ENCODE measurements at regions not wholly inside any gene's neighbourhood (a gene's known extent, or its start where the extent isn't known, plus 50 kb on each side); places are given as distances from the start of the nearest gene placed in this dataset.

- DNase-seq = no peak
- intact Hi-C loops (cut with micrococcal nuclease) = no loop called here
- ATAC-seq = no peak
Measured at GRCh38 chr3:154781595-154781994, 298.5 kb upstream of the MME start.

- DNase-seq (no peak), ATAC-seq (no peak)
- intact Hi-C loops (cut with micrococcal nuclease) = no loop called here
Measured at GRCh38 chr3:154780263-154780662, 299.9 kb upstream of the MME start.

- intact Hi-C loops (cut with micrococcal nuclease) = no loop called here
- ATAC-seq (no peak), DNase-seq (no peak)
Measured at GRCh38 chr3:154779571-154779970, 300.5 kb upstream of the MME start.

GRCh38 chr3:154778057-154778456 is 302.1 kb upstream of the MME start:
- DNase-seq = no peak
- peak; percentile 79 for ATAC-seq
- intact Hi-C loops (cut with micrococcal nuclease) = no loop called here

- intact Hi-C loops (cut with micrococcal nuclease) = no loop called here
- DNase-seq (no peak), ATAC-seq (no peak)
Measured at GRCh38 chr3:154776549-154777225, 303.4 kb upstream of the MME start.

GRCh38 chr3:154775821-154776548 is 304.1 kb upstream of the MME start:
- DNase-seq = no peak
- peak; percentile 38 for ATAC-seq
- intact Hi-C loops (cut with micrococcal nuclease) = no loop called here

GRCh38 chr3:154766765-154767503 is 313.2 kb upstream of the MME start:
- DNase-seq = no peak
- intact Hi-C loops (cut with micrococcal nuclease) = no loop called here
- no peak for ATAC-seq

- intact Hi-C loops (cut with micrococcal nuclease) = no loop called here
- DNase-seq = no peak
Measured at GRCh38 chr3:154764856-154765640, 315.1 kb upstream of the MME start.

GRCh38 chr3:154762486-154762885 is 317.6 kb upstream of the MME start:
- intact Hi-C loops (cut with micrococcal nuclease) = no loop called here
- ATAC-seq (no peak), DNase-seq (no peak)

More at GRCh38 chr3:154764856-154765640, 315.1 kb upstream of the MME start:
- no peak for ATAC-seq

- intact Hi-C loops (cut with micrococcal nuclease) = loop anchor here (10.0 kb wide), 1 partner anchor 565 kb away; no protein-coding TSS in a partner anchor
- ATAC-seq = no peak
- DNase-seq = no peak
Measured at GRCh38 chr3:154759966-154760365, 320.2 kb upstream of the MME start.

- intact Hi-C loops (cut with micrococcal nuclease) = loop anchor here (10.0 kb wide), 1 partner anchor 567 kb away; no protein-coding TSS in a partner anchor
- ATAC-seq (no peak), DNase-seq (no peak)
Measured at GRCh38 chr3:154758109-154758868, 321.8 kb upstream of the MME start.

GRCh38 chr3:154753101-154753500 is 323.1 kb upstream of the GPR149 start:
- ATAC-seq = no peak
- DNase-seq = no peak

GRCh38 chr3:154749514-154749913 is 319.5 kb upstream of the GPR149 start:
- intact Hi-C loops (cut with micrococcal nuclease) = no loop called here
- DNase-seq (no peak), ATAC-seq (no peak)

More at GRCh38 chr3:154753101-154753500, 323.1 kb upstream of the GPR149 start:
- intact Hi-C loops (cut with micrococcal nuclease) = loop anchor here (10.0 kb wide), 1 partner anchor 572 kb away; no protein-coding TSS in a partner anchor

GRCh38 chr3:154745929-154746328 is 315.9 kb upstream of the GPR149 start:
- ATAC-seq (no peak), DNase-seq (no peak)
- intact Hi-C loops (cut with micrococcal nuclease) = no loop called here

GRCh38 chr3:154745122-154745521 is 315.1 kb upstream of the GPR149 start:
- DNase-seq (no peak), ATAC-seq (no peak)
- intact Hi-C loops (cut with micrococcal nuclease) = no loop called here

GRCh38 chr3:154743418-154743817 is 313.4 kb upstream of the GPR149 start:
- DNase-seq (no peak), ATAC-seq (no peak)
- intact Hi-C loops (cut with micrococcal nuclease) = no loop called here

GRCh38 chr3:154734468-154734867 is 304.5 kb upstream of the GPR149 start:
- intact Hi-C loops (cut with micrococcal nuclease) = no loop called here
- ATAC-seq = no peak
- no peak for DNase-seq

GRCh38 chr3:154730186-154730585 is 300.2 kb upstream of the GPR149 start:
- ATAC-seq = no peak
- intact Hi-C loops (cut with micrococcal nuclease) = no loop called here
- no peak for DNase-seq

- ATAC-seq = no peak
- no peak for DNase-seq
- intact Hi-C loops (cut with micrococcal nuclease) = no loop called here
Measured at GRCh38 chr3:154729741-154730140, 299.8 kb upstream of the GPR149 start.
